IPS-15b (cell line): ENCODE measurements at regions not wholly inside any gene's neighbourhood (a gene's known extent, or its start where the extent isn't known, plus 50 kb on each side); places are given as distances from the start of the nearest gene placed in this dataset.
"Not testable (repeated sequence)": the region's sequence is repeated elsewhere in the genome, so short reads cannot be mapped to it uniquely, and the experiment has no call there.

Experiments used
- H3K27me3 ChIP-seq: one replicate; pipeline ENCODE4 v1.6.1; 2013; ENCODE audit warnings: low read length; ENCODE audit not compliant: control insufficient read depth, insufficient read depth
- H3K36me3 ChIP-seq: one replicate; pipeline ENCODE4 v1.6.1; 2013; ENCODE audit warnings: low read length; ENCODE audit not compliant: control insufficient read depth, insufficient read depth
- H3K4me1 ChIP-seq: one replicate; pipeline ENCODE4 v1.6.1; 2013; ENCODE audit warnings: mild to moderate bottlenecking, low read length; ENCODE audit not compliant: control insufficient read depth, insufficient read depth
- H3K4me3 ChIP-seq: one replicate; pipeline ENCODE4 v1.5.1; 2013; ENCODE audit warnings: low read depth, low read length
- H3K9ac ChIP-seq: one replicate; pipeline ENCODE4 v1.6.1; 2013; ENCODE audit warnings: low read depth, mild to moderate bottlenecking, low read length
- H3K9me3 ChIP-seq: one replicate; pipeline ENCODE4 v1.6.1; 2013; ENCODE audit warnings: mild to moderate bottlenecking, low read length; ENCODE audit not compliant: control insufficient read depth, insufficient read depth

DNA sequence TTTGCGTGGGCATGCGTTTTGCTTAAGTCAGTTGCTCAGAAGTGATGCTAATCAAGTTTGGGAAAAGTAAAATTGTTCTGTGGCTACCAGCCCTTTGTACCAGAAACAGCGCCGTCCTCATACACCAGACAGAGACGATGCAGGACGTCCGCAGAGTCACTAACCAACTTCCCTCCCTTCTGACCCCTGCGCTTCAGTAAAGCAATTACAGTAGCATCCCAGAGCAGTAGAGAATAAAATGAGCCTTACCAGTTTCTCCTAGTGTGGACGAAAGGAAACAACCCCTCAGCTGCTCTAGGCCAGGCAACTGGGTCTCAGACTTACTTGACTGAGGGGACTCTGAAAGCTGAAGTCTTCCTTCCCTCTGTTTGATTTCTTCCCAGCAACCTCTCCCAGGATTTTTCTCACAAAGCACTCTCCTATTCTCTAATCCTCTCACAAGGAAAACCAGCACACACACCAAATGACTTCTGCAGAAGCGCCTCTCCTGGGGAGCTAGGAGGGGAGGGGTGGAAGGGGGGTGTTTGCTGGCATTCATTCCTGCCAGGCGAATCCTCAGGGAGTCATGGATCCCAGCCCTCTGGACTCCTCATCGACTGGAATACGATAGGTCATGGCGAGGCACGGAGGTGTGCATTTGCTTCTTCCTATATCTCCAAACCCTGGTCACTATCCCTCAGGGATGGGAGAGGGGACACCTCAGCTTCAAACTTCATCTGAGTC, 56.0 kb upstream of the MID1 start:
- H3K4me1 ChIP-seq = peaks cover 7% of the 10 kb centered on the region
- H3K27me3 ChIP-seq = no peaks in the 10 kb centered on the region
- no peak overlapping the region for H3K9ac ChIP-seq
- H3K9me3 ChIP-seq = no peaks in the 10 kb centered on the region
- H3K36me3 ChIP-seq = no peaks in the 10 kb centered on the region
- H3K4me3 ChIP-seq = peak overlapping the region; percentile 32

- H3K4me3 ChIP-seq = no peak overlapping the region
- H3K27me3 ChIP-seq = no peaks in the 10 kb centered on the region
- no peaks in the 10 kb centered on the region for H3K36me3 ChIP-seq
- H3K9ac ChIP-seq = no peak overlapping the region
- H3K4me1 ChIP-seq = peaks cover 7% of the 10 kb centered on the region
- H3K9me3 ChIP-seq = no peaks in the 10 kb centered on the region
These were observed 57.1 kb upstream of the MID1 start for GRCh38 chrX:10677490-10677889.

DNA sequence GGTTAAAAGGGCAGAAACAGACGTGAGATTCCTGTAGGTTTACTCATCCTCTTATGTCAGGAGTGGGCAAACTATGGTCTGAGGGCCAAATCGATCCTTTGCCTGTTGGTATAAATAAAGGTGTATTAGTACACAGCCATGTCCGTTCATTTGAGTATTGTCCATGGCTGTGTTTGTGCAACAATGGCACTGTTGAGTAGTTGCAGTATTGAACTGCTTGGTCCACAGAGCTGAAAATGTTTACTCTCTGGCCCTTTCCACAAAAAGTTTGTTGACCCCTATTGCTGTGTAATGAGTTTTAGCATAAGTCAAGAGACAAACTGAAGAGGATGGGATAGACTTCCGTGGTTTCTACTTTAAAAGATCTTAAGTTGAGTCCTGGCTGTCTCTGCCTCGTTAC, 59.0 kb upstream of the MID1 start:
- H3K9ac ChIP-seq = no peak overlapping the region
- peaks cover 7% of the 10 kb centered on the region for H3K4me1 ChIP-seq
- H3K4me3 ChIP-seq = no peak overlapping the region
- H3K36me3 ChIP-seq = no peaks in the 10 kb centered on the region
- H3K27me3 ChIP-seq = no peaks in the 10 kb centered on the region
- no peaks in the 10 kb centered on the region for H3K9me3 ChIP-seq

- Histone ChIP-seq H3K9ac (no peak overlapping the region), H3K4me3 (no peak overlapping the region), H3K36me3 (no peaks in the 10 kb centered on the region), H3K9me3 (no peaks in the 10 kb centered on the region), H3K27me3 (no peaks in the 10 kb centered on the region), H3K4me1 (peaks cover 5% of the 10 kb centered on the region)
These were observed 60.8 kb upstream of the MID1 start for GRCh38 chrX:10681167-10681566.

GRCh38 chrX:10683631-10684030, 63.2 kb upstream of the MID1 start:
- not testable (repeated sequence) for H3K36me3 ChIP-seq, H3K9ac ChIP-seq, H3K4me1 ChIP-seq, H3K4me3 ChIP-seq, H3K9me3 ChIP-seq, H3K27me3 ChIP-seq

DNA sequence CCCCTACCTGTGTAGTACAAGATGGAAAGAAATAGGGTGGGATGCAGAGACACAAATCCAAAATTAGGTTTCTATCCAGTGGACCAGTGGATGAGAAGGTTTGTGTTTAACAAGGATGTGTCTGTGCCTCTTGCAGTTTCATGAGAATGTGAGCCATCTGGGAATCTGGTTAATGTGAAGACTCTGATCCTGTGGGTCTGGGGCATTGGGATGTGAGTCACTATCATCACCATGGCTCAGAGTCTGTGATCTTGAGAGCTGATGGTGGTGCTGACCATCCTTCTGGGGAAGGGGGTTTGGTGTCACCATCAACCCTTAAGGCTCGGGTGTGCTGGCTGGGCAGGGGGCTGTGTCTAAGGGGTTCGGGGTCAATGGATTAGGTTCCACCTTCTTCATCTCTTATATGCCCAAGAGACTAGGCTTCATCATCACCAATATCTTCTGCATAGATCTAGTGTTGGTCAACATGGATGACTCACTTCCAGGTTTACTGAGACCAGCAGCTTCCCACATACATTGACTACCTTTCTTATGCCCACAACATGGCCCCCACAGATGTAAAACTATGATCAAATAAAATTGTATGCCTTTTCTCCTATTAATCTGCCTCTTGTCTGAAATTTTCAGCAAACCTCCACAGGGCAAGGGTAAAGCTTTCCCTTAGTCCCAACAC, 65.7 kb upstream of the MID1 start:
- Histone ChIP-seq H3K4me1 (no peaks in the 10 kb centered on the region), H3K27me3 (no peaks in the 10 kb centered on the region), H3K9ac (no peak overlapping the region), H3K36me3 (no peaks in the 10 kb centered on the region), H3K9me3 (no peaks in the 10 kb centered on the region), H3K4me3 (no peak overlapping the region)

DNA sequence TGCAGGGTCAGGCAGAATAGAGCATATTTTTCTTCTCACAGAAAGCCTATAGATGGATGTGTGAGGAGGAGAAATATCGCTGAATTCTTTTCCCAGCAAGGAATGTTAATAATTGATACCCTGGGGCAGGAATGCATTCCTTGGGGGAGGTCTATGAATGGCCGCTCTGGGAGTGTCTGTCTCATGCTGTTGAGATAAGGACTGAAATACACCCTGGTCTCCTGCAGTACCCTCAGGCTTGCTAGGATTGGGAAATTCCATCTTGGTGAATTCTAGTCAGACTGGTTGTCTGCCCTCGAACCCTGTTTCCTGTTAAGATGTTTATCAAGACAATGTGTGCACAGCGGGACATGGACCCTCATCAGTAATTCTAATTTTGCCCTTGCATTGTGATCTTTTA, 71.4 kb upstream of the MID1 start:
- H3K9me3 ChIP-seq, H3K27me3 ChIP-seq, H3K9ac ChIP-seq, H3K36me3 ChIP-seq, H3K4me1 ChIP-seq, H3K4me3 ChIP-seq: not testable (repeated sequence)

DNA sequence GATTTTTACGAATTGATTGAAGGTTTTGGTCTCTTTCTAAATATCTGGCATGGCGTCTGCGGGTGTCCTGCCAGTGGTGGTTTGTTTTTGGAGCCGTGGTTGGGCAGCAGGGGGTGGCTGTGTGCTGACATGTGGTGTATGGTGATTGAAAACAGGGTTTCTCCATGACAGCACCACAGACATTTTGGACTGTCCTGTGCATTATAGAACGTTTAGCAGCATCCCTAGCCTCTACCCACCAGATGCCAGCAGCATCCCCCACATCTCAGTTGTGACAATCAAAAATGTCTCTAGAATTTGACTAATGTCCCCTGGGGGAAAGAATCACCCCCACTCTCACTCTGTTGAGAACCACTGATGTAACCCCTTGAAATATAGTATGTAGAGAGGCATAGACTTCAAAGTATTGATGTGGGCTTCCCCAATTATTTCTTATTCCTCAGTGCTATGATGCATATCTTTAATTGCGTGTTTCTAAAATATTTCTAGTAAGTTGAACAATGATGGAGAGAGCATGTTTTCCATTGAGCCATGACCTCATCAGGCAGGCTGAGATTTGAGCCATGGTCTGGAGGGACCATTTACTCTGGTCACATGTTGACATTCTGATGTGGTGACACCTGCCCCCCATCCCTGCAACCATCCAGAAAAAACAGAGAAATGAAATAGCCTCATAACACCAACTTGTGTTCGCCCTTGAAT, 77.4 kb upstream of the MID1 start:
- Histone ChIP-seq H3K9me3 (peaks cover 3% of the 10 kb centered on the region), H3K4me1 (no peaks in the 10 kb centered on the region), H3K9ac (no peak overlapping the region), H3K27me3 (no peaks in the 10 kb centered on the region), H3K36me3 (no peaks in the 10 kb centered on the region), H3K4me3 (no peak overlapping the region)

DNA sequence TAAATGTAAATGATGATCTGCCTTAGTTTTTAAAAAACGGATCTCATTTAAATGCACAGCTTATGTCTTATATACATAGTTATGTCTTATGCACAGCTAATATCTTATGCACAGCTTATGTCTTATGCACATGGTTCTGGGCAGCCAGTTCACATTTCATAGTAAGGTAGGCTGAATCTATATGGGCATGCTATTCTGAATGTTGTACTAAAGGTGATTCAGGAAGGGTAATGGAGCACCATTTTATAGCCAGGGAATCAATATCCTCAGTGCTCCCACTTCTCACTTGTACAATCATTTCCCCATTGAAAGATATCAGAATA, 77.9 kb upstream of the MID1 start:
- Histone ChIP-seq H3K9ac (no peak overlapping the region), H3K4me1 (no peaks in the 10 kb centered on the region), H3K9me3 (peaks cover 3% of the 10 kb centered on the region), H3K27me3 (no peaks in the 10 kb centered on the region), H3K36me3 (no peaks in the 10 kb centered on the region), H3K4me3 (no peak overlapping the region)

GRCh38 chrX:10702031-10702430, 81.6 kb upstream of the MID1 start:
- no peak overlapping the region for H3K4me3 ChIP-seq
- H3K4me1 ChIP-seq = no peaks in the 10 kb centered on the region
- H3K9ac ChIP-seq = no peak overlapping the region
- H3K9me3 ChIP-seq = no peaks in the 10 kb centered on the region
- H3K36me3 ChIP-seq = no peaks in the 10 kb centered on the region
- H3K27me3 ChIP-seq = no peaks in the 10 kb centered on the region

DNA sequence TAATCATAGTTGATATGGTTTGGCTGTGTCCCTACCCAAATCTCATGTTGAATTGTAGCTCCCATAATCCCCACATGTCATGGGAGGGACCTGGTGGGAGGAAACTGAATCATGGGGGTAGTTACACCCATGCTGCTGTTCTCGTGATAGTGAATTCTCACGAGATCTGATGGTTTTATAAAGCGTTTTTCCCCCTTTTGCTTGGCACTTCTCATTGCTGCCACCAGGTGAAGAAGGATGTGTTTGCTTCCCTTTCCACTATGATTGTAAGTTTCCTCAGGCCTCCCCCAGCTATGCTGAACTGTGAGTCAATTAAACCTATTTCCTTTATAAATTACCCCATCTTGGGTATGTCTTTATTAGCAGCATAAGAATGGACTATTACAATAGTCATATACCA, 86.0 kb upstream of the MID1 start:
- H3K4me3 ChIP-seq, H3K27me3 ChIP-seq, H3K36me3 ChIP-seq, H3K9me3 ChIP-seq, H3K9ac ChIP-seq, H3K4me1 ChIP-seq: not testable (repeated sequence)

- Histone ChIP-seq H3K4me1 (no peaks in the 10 kb centered on the region), H3K27me3 (no peaks in the 10 kb centered on the region), H3K9ac (no peak overlapping the region), H3K4me3 (no peak overlapping the region), H3K9me3 (no peaks in the 10 kb centered on the region), H3K36me3 (no peaks in the 10 kb centered on the region)
These were observed 87.4 kb upstream of the MID1 start for GRCh38 chrX:10707773-10708172.
